Mucosa of stomach (tissue), 1 donor: ENCODE measurements at regions not wholly inside any gene's neighbourhood (a gene's known extent, or its start where the extent isn't known, plus 50 kb on each side); places are given as distances from the start of the nearest gene placed in this dataset.

ENCODE experiments used
- H3K27me3 ChIP-seq: one replicate; pipeline ENCODE4 v1.7.0; 2013; ENCODE audit warnings: mild to moderate bottlenecking, low read length; ENCODE audit not compliant: control insufficient read depth, insufficient read depth
- H3K36me3 ChIP-seq: one replicate; pipeline ENCODE4 v1.7.0; 2013; ENCODE audit warnings: low read length; ENCODE audit not compliant: control insufficient read depth, insufficient read depth
- H3K4me1 ChIP-seq: one replicate; pipeline ENCODE4 v1.7.0; 2013; ENCODE audit warnings: mild to moderate bottlenecking, low read length; ENCODE audit not compliant: control insufficient read depth, insufficient read depth
- H3K4me3 ChIP-seq: one replicate; pipeline ENCODE4 v1.7.0; 2013; ENCODE audit warnings: low read length
- H3K9ac ChIP-seq: one replicate; pipeline ENCODE4 v1.7.0; 2013; ENCODE audit warnings: mild to moderate bottlenecking, low read length, moderate library complexity
- H3K9me3 ChIP-seq: one replicate; pipeline ENCODE4 v1.7.0; 2013; ENCODE audit warnings: mild to moderate bottlenecking, low read length, moderate library complexity; ENCODE audit not compliant: control insufficient read depth
- donor health status: Pancreatic carcinoma.

- no peaks in the 10 kb centered on the region for H3K27me3 ChIP-seq
- H3K9ac ChIP-seq, result no peak overlapping the region
- H3K9me3 ChIP-seq, result no peaks in the 10 kb centered on the region
- peaks cover 50% of the 10 kb centered on the region for H3K4me1 ChIP-seq
- no peak overlapping the region for H3K4me3 ChIP-seq
- no peaks in the 10 kb centered on the region for H3K36me3 ChIP-seq
These were observed 51.8 kb upstream of the RAB27B start for GRCh38 chr18:54776282-54776977.

- H3K27me3 ChIP-seq, result no peaks in the 10 kb centered on the region
- H3K9me3 ChIP-seq, result no peaks in the 10 kb centered on the region
- H3K9ac ChIP-seq, result no peak overlapping the region
- no peaks in the 10 kb centered on the region for H3K36me3 ChIP-seq
- H3K4me1 ChIP-seq, result peaks cover 51% of the 10 kb centered on the region
- H3K4me3 ChIP-seq, result no peak overlapping the region
These were observed 51.0 kb upstream of the RAB27B start for GRCh38 chr18:54777118-54777791.

- Histone ChIP-seq H3K36me3 (no peaks in the 10 kb centered on the region), H3K9me3 (no peaks in the 10 kb centered on the region), H3K27me3 (no peaks in the 10 kb centered on the region), H3K4me3 (no peak overlapping the region), H3K9ac (no peak overlapping the region), H3K4me1 (peaks cover 51% of the 10 kb centered on the region)
These were observed 50.3 kb upstream of the RAB27B start for GRCh38 chr18:54777989-54778388.
